ENCODE measurements at regions not wholly inside any gene's neighbourhood (a gene's known extent, or its start where the extent isn't known, plus 50 kb on each side); places are given as distances from the start of the nearest gene placed in this dataset.

GRCh38 chr5:44645502-44645901 lies 163.2 kb upstream of the MRPS30 start:
- no peak for TF ChIP-seq TEAD4 (IDR thresholded peaks at IDR 0.05)
- TF ChIP-seq TCF12 (IDR thresholded peaks at IDR 0.05; ENCODE audit: low read depth) = no peak
- TF ChIP-seq CEBPB (IDR thresholded peaks at IDR 0.05) = no peak
- TF ChIP-seq EGR1 (IDR thresholded peaks at IDR 0.05) = no peak
- no peak for TF ChIP-seq MAX (IDR thresholded peaks at IDR 0.05)
- no peak for TF ChIP-seq NFIC (IDR thresholded peaks at IDR 0.05)
- no peak for TF ChIP-seq EP300 (IDR thresholded peaks at IDR 0.05; ENCODE audit: borderline replicate concordance)
- no peak for TF ChIP-seq TAF1 (IDR thresholded peaks at IDR 0.05; ENCODE audit: low read depth)
- TF ChIP-seq ZBTB7A (IDR thresholded peaks at IDR 0.05; ENCODE audit: low read depth) = no peak
- TF ChIP-seq RAD21 (IDR thresholded peaks at IDR 0.05; ENCODE audit: low read depth) = no peak
- no peak for TF ChIP-seq USF1 (IDR thresholded peaks at IDR 0.05)
- no peak for TF ChIP-seq YY1 (IDR thresholded peaks at IDR 0.05; ENCODE audit: low read depth)

GRCh38 chr5:44644628-44645027 lies 164.1 kb upstream of the MRPS30 start:
- TF ChIP-seq TAF1 (IDR thresholded peaks at IDR 0.05; ENCODE audit: low read depth) (no peak), EGR1 (IDR thresholded peaks at IDR 0.05) (no peak), CREB1 (IDR thresholded peaks at IDR 0.05; ENCODE audit: low read depth) (no peak), ZBTB7A (IDR thresholded peaks at IDR 0.05; ENCODE audit: low read depth) (no peak), MAX (IDR thresholded peaks at IDR 0.05) (no peak)

GRCh38 chr5:44641820-44642219 lies 166.9 kb upstream of the MRPS30 start:
- TF ChIP-seq EP300 (IDR thresholded peaks at IDR 0.05; ENCODE audit: borderline replicate concordance) (no peak), FOXM1 (IDR thresholded peaks at IDR 0.05; ENCODE audit: borderline replicate concordance, low read depth) (no peak), ZBTB7A (IDR thresholded peaks at IDR 0.05; ENCODE audit: low read depth) (no peak)

- no peak for TF ChIP-seq ZBTB7A (IDR thresholded peaks at IDR 0.05; ENCODE audit: low read depth)
- no peak for TF ChIP-seq EP300 (IDR thresholded peaks at IDR 0.05; ENCODE audit: borderline replicate concordance)
- no peak for TF ChIP-seq RAD21 (IDR thresholded peaks at IDR 0.05; ENCODE audit: low read depth)
- TF ChIP-seq NFIC (IDR thresholded peaks at IDR 0.05) = no peak
- TF ChIP-seq USF1 (IDR thresholded peaks at IDR 0.05) = no peak
- TF ChIP-seq EGR1 (IDR thresholded peaks at IDR 0.05) = no peak
- no peak for TF ChIP-seq YY1 (IDR thresholded peaks at IDR 0.05; ENCODE audit: low read depth)
- no peak for TF ChIP-seq MAX (IDR thresholded peaks at IDR 0.05)
- no peak for TF ChIP-seq FOXM1 (IDR thresholded peaks at IDR 0.05; ENCODE audit: borderline replicate concordance, low read depth)
- TF ChIP-seq CEBPB (IDR thresholded peaks at IDR 0.05) = no peak
- TF ChIP-seq TEAD4 (IDR thresholded peaks at IDR 0.05) = no peak
- TF ChIP-seq TCF12 (IDR thresholded peaks at IDR 0.05; ENCODE audit: low read depth) = no peak
- TF ChIP-seq TAF1 (IDR thresholded peaks at IDR 0.05; ENCODE audit: low read depth) = no peak
- no peak for TF ChIP-seq REST (IDR thresholded peaks at IDR 0.05; ENCODE audit: low read depth)
- no peak for TF ChIP-seq CREB1 (IDR thresholded peaks at IDR 0.05; ENCODE audit: low read depth)
Observed at GRCh38 chr5:44640945-44641456, 167.7 kb upstream of the MRPS30 start.

GRCh38 chr5:44637916-44638869 lies 170.6 kb upstream of the MRPS30 start:
- TF ChIP-seq TCF12 (IDR thresholded peaks at IDR 0.05; ENCODE audit: low read depth) (no peak), REST (IDR thresholded peaks at IDR 0.05; ENCODE audit: low read depth) (no peak), MAX (IDR thresholded peaks at IDR 0.05) (no peak)
